Esophagus muscularis mucosa (tissue), 4 donors: ENCODE measurements at regions not wholly inside any gene's neighbourhood (a gene's known extent, or its start where the extent isn't known, plus 50 kb on each side); places are given as distances from the start of the nearest gene placed in this dataset.

Source experiments
- EP300 ChIP-seq: sonication (generic); formaldehyde crosslinking; IDR thresholded peaks from one replicate; pipeline ENCODE4 v1.6.1; 2017; ENCODE audit warnings: antibody characterized with exemption
- POLR2A ChIP-seq: fragments of 450-650 bp; IDR thresholded peaks from one replicate; pipeline ENCODE4 v1.6.1; 2017; ENCODE audit warnings: antibody characterized with exemption, moderate library complexity, mild to moderate bottlenecking, low read depth
- POLR2AphosphoS5 ChIP-seq, 2 donors: sonication (generic); formaldehyde crosslinking; IDR thresholded peaks; one replicate each; pipeline ENCODE4 v1.6.1; 2017; ENCODE audit warnings: antibody characterized with exemption in 2 of 2
- TF ChIP-seq, protein P1 (sequence below), 3 experiments: fragments of 200-600 bp in 2 of 3; fragments of 450-650 bp in 1 of 3; sonication (generic) in 2 of 3; IDR thresholded peaks; one replicate each; pipeline ENCODE4 v1.5.1; 2017 to 2019; ENCODE audit warnings: antibody characterized with exemption in 3 of 3, mild to moderate bottlenecking in 2 of 3, moderate library complexity in 1 of 3

DNA sequence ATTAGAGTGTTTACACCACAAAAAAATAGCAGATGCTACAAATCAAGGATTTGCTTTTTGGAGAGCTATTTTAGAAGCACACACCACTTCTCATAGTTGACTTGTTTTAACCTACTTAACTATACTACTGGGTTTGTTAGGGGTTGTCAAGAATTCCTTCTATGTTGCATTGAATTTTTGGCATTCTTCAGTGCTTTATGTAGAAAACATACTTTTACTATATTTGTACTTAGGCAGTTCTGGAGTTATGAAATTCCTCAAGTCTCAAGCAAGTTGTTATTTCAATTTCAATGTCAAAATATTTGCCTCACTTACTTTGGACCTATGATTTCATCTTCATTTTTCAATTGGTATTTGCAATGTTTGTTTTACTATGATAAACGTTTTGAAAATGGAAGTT is 449.6 kb downstream of the GLUD2 start:
- TF ChIP-seq POLR2A (no peak), EP300 (no peak), POLR2AphosphoS5 (IDR thresholded peaks at IDR 0.05) (no peak)
- TF ChIP-seq, protein P1, sequence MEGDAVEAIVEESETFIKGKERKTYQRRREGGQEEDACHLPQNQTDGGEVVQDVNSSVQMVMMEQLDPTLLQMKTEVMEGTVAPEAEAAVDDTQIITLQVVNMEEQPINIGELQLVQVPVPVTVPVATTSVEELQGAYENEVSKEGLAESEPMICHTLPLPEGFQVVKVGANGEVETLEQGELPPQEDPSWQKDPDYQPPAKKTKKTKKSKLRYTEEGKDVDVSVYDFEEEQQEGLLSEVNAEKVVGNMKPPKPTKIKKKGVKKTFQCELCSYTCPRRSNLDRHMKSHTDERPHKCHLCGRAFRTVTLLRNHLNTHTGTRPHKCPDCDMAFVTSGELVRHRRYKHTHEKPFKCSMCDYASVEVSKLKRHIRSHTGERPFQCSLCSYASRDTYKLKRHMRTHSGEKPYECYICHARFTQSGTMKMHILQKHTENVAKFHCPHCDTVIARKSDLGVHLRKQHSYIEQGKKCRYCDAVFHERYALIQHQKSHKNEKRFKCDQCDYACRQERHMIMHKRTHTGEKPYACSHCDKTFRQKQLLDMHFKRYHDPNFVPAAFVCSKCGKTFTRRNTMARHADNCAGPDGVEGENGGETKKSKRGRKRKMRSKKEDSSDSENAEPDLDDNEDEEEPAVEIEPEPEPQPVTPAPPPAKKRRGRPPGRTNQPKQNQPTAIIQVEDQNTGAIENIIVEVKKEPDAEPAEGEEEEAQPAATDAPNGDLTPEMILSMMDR (IDR thresholded peaks at IDR 0.05), result no peak
